CD4-positive, alpha-beta T cell (primary cell): ENCODE measurements at regions not wholly inside any gene's neighbourhood (a gene's known extent, or its start where the extent isn't known, plus 50 kb on each side); places are given as distances from the start of the nearest gene placed in this dataset.

Experiments
- ATAC-seq: fragments of 200-7000 bp; cut with Tn5 transposase; one replicate; pipeline ENCODE4 v1.10.0; 2022; ENCODE audit warnings: mild to moderate bottlenecking; ENCODE audit not compliant: poor library complexity
- CTCF ChIA-PET: fragments of 350-600 bp; sonication (Branson Sonifier 250); formaldehyde crosslinking; loops from one replicate; lab custom pipeline; 2021; ENCODE audit warnings: antibody characterized with exemption, inconsistent platforms; lab: Charles Lee
- POLR2A ChIA-PET: fragments of 350-600 bp; sonication (Branson Sonifier 250); formaldehyde crosslinking; loops from one replicate; lab custom pipeline; 2021; ENCODE audit warnings: antibody characterized with exemption, inconsistent platforms; lab: Charles Lee
- DNase-seq, 14 experiments: peaks; one replicate each; pipeline ENCODE4 v3.0.0-alpha.2; 2013 to 2020; ENCODE audit warnings: mixed read lengths in 2 of 14
- H3K27ac ChIP-seq, 2 donors: one replicate each; pipeline versions ENCODE4 v1.5.1 to v1.7.0; 2013; ENCODE audit warnings: low read length in 2 of 2, low read depth in 1 of 2, mild to moderate bottlenecking in 1 of 2
- H3K27me3 ChIP-seq, 2 experiments: 1 replicate in 1 of 2; 2 replicates in 1 of 2; pipeline versions ENCODE4 v1.6.1 to v1.7.0; 2013; ENCODE audit warnings: low read length in 2 of 2, control low read depth in 1 of 2, mild to moderate bottlenecking in 1 of 2, moderate library complexity in 1 of 2; ENCODE audit not compliant: insufficient read depth in 2 of 2, control insufficient read depth in 1 of 2
- H3K36me3 ChIP-seq: one replicate; pipeline ENCODE4 v1.6.1; 2013; ENCODE audit warnings: low read length, control low read depth; ENCODE audit not compliant: insufficient read depth
- H3K4me1 ChIP-seq: one replicate; pipeline ENCODE4 v1.6.1; 2013; ENCODE audit warnings: low read length, control low read depth; ENCODE audit not compliant: insufficient read depth
- H3K4me3 ChIP-seq: one replicate; pipeline ENCODE4 v1.5.1; 2013; ENCODE audit warnings: mild to moderate bottlenecking, low read length, moderate library complexity
- H3K9me3 ChIP-seq, 2 experiments: 1 replicate in 1 of 2; 2 replicates in 1 of 2; pipeline versions ENCODE4 v1.6.1 to v1.7.0; 2013; ENCODE audit warnings: low read length in 2 of 2, mild to moderate bottlenecking in 2 of 2, control low read depth in 1 of 2, moderate library complexity in 1 of 2; ENCODE audit not compliant: control insufficient read depth in 1 of 2, insufficient read depth in 1 of 2
- H3K27ac Mint-ChIP-seq: one replicate; pipeline ENCODE4 v1.8.0; 2020; ENCODE audit warnings: mixed read lengths
- H3K27me3 Mint-ChIP-seq: one replicate; pipeline ENCODE4 v1.8.0; 2021; ENCODE audit warnings: mixed read lengths
- H3K36me3 Mint-ChIP-seq: one replicate; pipeline ENCODE4 v1.8.0; 2021; ENCODE audit warnings: low read depth, mixed read lengths
- H3K4me1 Mint-ChIP-seq: one replicate; pipeline ENCODE4 v1.8.0; 2021; ENCODE audit warnings: low read depth, mixed read lengths
- H3K4me3 Mint-ChIP-seq: one replicate; pipeline ENCODE4 v1.8.0; 2020; ENCODE audit warnings: mild to moderate bottlenecking, mixed read lengths
- H3K9me3 Mint-ChIP-seq: one replicate; pipeline ENCODE4 v1.8.0; 2020; ENCODE audit warnings: mixed read lengths
- intact Hi-C, 2 experiments: fragments of 100-400 bp; cut with DNase I in 1 of 2; cut with micrococcal nuclease in 1 of 2; formaldehyde crosslinking; loops; one replicate each; pipeline versions ENCODE4 v1.15.1 to v1.9.0; 2023 to 2025; cut with DNase I, micrococcal nuclease
- TF ChIP-seq, protein P1 (sequence below): fragments of 200-600 bp; IDR thresholded peaks from one replicate; pipeline ENCODE4 v1.8.0; 2022; ENCODE audit warnings: antibody characterized with exemption, mild to moderate bottlenecking

DNA sequence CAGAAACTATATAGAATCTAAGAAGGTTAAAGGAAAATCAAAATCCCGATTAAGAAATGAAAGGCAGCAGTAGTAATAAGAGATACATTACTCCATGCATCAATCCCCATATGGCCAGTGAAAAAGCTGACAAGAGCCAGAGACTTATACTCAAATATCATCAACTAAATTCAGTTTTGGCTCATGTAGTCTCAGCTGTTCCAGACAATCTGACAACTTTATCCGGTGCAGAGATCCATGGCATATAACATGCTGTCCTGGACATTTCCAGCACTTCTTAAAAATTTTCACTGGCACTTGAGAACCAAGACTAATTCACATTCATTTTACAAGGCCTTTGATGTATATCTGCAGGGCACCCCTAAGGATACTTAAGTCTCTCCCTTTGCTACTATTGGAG lies 255.7 kb upstream of the KLHL1 start:
- no peaks in the 10 kb centered on the region for H3K4me1 Mint-ChIP-seq
- ATAC-seq (no peak), DNase-seq (no peak)
- H3K27ac Mint-ChIP-seq: no peak overlapping the region
- Histone ChIP-seq H3K4me1 (no peaks in the 10 kb centered on the region), H3K4me3 (no peak overlapping the region), H3K36me3 (no peaks in the 10 kb centered on the region), H3K27ac (no peak overlapping the region), H3K9me3 (no peaks in the 10 kb centered on the region), H3K27me3 (no peaks in the 10 kb centered on the region)
- POLR2A ChIA-PET: no interaction called here
- CTCF ChIA-PET: no interaction called here
- TF ChIP-seq, protein P1, sequence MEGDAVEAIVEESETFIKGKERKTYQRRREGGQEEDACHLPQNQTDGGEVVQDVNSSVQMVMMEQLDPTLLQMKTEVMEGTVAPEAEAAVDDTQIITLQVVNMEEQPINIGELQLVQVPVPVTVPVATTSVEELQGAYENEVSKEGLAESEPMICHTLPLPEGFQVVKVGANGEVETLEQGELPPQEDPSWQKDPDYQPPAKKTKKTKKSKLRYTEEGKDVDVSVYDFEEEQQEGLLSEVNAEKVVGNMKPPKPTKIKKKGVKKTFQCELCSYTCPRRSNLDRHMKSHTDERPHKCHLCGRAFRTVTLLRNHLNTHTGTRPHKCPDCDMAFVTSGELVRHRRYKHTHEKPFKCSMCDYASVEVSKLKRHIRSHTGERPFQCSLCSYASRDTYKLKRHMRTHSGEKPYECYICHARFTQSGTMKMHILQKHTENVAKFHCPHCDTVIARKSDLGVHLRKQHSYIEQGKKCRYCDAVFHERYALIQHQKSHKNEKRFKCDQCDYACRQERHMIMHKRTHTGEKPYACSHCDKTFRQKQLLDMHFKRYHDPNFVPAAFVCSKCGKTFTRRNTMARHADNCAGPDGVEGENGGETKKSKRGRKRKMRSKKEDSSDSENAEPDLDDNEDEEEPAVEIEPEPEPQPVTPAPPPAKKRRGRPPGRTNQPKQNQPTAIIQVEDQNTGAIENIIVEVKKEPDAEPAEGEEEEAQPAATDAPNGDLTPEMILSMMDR: no peak
- intact Hi-C loops: no loop called here
- no peaks in the 10 kb centered on the region for H3K27me3 Mint-ChIP-seq
- peaks cover 9% of the 10 kb centered on the region for H3K9me3 Mint-ChIP-seq
- no peaks in the 10 kb centered on the region for H3K36me3 Mint-ChIP-seq
- H3K4me3 Mint-ChIP-seq: no peak overlapping the region

DNA sequence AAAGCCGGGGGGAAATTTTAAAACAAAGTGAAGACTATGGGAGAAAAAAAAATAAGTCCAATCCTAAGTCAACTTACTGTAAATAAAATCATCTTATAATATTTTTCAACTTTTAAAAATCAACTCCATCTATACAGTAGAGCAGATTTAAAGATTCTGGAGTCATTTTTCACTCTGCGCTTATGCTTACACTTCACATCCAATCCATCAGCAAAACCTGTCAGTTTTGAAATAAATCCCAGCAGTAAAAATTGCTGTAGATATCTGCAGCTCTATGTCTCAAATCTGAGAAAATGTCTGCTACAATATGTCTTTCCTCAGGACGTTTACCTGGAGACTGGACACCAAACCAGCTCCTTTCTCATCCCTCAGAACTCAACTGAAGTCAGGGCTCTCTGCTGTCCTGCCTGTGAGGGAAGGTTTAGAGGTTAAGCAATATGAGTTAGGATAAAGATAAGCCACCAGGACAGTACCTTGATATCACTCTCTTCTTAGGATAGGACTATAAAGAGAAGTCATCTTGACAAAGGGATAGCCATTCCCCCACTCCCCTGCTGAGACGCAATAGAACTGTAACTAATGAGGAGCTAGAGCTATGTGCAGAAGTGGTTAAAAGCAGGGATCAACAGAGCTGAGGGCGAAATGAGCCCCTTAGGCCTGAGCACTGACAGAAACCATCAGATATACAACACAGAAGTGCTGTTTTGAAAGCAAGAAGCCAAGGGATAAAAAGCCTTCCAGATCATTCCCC lies 254.7 kb upstream of the KLHL1 start:
- ATAC-seq: no peak
- Mint-ChIP-seq H3K36me3 (no peaks in the 10 kb centered on the region), H3K4me1 (no peaks in the 10 kb centered on the region), H3K9me3 (peaks cover 9% of the 10 kb centered on the region), H3K27me3 (no peaks in the 10 kb centered on the region), H3K4me3 (no peak overlapping the region), H3K27ac (no peak overlapping the region)
- Histone ChIP-seq H3K36me3 (no peaks in the 10 kb centered on the region), H3K27me3 (no peaks in the 10 kb centered on the region), H3K4me1 (no peaks in the 10 kb centered on the region), H3K9me3 (no peaks in the 10 kb centered on the region), H3K4me3 (no peak overlapping the region), H3K27ac (no peak overlapping the region)
- intact Hi-C loops: no loop called here
- TF ChIP-seq, protein P1: no peak
- no peak for DNase-seq
- CTCF ChIA-PET: no interaction called here
- POLR2A ChIA-PET: no interaction called here

DNA sequence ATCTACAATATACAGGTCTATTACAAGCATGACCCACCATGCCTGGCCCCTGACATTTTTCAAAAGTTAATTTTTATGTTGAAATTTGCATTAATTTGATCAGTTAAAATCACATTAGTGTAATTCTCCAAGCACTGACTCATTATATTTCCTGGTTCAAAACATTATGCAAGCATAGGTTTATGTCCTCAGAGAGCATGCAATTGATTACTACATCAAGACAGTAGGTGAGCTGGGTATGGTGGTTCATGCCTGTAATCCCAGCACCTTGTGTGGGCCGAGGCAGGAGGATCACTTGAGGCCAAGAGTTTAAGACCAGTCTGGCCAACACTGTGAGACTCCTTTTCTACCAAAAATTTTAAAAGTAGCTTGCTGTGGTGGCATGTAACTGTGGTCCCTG lies 248.8 kb upstream of the KLHL1 start:
- Mint-ChIP-seq H3K9me3 (peaks cover 3% of the 10 kb centered on the region), H3K4me3 (no peak overlapping the region), H3K27me3 (no peaks in the 10 kb centered on the region), H3K4me1 (no peaks in the 10 kb centered on the region), H3K36me3 (no peaks in the 10 kb centered on the region), H3K27ac (no peak overlapping the region)
- ATAC-seq: no peak
- no peak for DNase-seq
- POLR2A ChIA-PET: no interaction called here
- Histone ChIP-seq H3K36me3 (no peaks in the 10 kb centered on the region), H3K4me3 (no peak overlapping the region), H3K27ac (no peak overlapping the region), H3K9me3 (no peaks in the 10 kb centered on the region), H3K4me1 (no peaks in the 10 kb centered on the region), H3K27me3 (no peaks in the 10 kb centered on the region)
- intact Hi-C loops: no loop called here
- CTCF ChIA-PET: no interaction called here
- TF ChIP-seq, protein P1: no peak
